Left renal cortex interstitium (tissue), 4 donors: ENCODE measurements at regions not wholly inside any gene's neighbourhood (a gene's known extent, or its start where the extent isn't known, plus 50 kb on each side); places are given as distances from the start of the nearest gene placed in this dataset.

Experiments used
- DNase-seq, 4 donors: peaks; one replicate each; pipeline ENCODE4 v3.0.0-alpha.2; 2013; ENCODE audit warnings: low read depth in 4 of 4, low spot score in 2 of 4, missing footprints in 1 of 4

- DNase-seq = no peak
Measured at GRCh38 chr2:576292-576691, 100.9 kb downstream of the TMEM18 start.

GRCh38 chr2:575727-576236 is 101.4 kb downstream of the TMEM18 start:
- no peak for DNase-seq

- no peak for DNase-seq
Measured at GRCh38 chr2:575030-575726, 102.0 kb downstream of the TMEM18 start.

DNA sequence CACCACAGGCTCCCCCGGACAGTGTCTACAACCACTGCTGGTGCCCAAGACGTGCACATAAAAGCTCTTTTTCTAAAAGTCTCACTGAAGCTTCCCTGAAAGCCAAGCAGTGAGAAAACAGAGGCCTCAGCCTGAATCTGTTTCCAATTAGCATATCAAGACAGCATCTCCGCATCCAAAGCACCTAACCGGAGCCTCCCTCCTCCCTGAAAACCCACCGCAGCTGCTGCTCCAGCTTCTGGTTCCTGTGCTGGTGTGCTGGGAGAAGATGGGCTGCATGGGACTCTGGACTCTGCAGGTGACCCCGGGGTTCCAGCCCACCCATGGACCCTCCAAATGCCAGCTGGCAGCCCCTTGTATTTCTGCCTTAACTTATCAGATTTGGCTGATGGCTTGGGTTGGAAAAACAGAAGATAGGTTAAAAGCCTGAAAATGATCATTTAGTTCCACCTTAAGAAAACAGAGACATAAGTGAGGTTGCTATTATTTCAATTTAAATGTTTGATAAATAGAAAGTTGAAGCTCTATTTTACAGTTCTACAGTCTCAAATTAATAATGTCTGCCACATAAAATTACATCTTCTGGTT is 103.3 kb downstream of the TMEM18 start:
- DNase-seq = no peak

GRCh38 chr2:573025-573424 is 104.2 kb downstream of the TMEM18 start:
- no peak for DNase-seq

DNA sequence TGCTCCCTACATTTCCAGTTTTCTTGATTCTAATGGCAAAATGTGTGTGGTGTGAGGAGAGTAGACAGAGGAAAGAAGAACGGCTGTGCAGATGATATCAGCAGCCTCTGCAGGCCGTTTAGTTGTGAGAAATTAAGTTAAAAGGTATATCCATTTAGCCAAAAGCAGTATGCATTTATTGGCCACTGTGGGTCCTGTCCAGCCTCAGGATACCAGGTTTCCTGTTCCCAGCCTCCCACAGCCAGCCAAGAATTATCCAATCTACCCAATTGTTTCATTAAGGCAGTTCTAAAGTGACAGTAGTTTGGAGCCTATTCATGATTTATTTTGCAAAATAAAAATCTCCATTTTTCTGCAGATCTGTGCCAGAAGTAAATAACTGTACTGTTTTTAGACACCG is 107.5 kb downstream of the TMEM18 start:
- no peak for DNase-seq

- no peak for DNase-seq
Measured at GRCh38 chr2:568639-569235, 108.5 kb downstream of the TMEM18 start.

DNA sequence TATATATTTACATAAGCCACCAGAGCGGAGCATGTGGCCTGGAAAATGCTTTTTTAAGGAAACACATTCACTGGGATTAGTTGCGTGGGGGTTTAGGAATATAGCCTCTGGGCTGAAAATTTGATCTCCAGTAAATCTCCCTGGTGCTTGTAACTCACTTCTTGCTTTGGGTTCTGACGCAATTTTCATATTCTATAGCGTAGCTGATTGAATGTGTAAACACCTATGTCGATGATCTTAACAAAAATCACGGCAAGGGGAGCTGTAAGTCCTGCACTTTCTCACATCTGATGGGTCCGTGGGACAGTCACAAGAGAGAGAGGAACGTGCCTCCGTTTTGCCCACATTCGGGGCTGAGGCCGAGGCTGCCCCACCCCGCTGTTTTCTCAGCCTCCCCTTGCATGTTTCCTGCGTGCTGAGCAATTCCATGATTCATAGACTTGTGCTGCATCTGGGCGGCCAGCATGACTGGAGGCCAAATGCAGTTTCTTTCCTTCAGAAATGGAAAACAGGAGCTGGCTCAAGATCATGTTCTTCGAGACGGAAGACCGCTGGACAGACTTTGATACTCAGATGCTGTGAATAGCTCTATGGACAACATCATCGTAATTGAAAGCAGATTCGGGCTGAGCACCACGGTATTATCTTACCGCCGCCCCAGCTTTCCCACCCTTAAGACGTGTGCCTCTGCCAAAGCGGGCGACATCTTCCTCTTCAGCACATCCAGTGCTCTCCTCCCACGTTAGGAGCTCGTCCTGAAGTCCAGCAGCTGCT is 109.2 kb downstream of the TMEM18 start:
- no peak for DNase-seq

- no peak for DNase-seq
Measured at GRCh38 chr2:567496-567864, 109.7 kb downstream of the TMEM18 start.

GRCh38 chr2:566379-567313 is 110.6 kb downstream of the TMEM18 start:
- no peak for DNase-seq

DNA sequence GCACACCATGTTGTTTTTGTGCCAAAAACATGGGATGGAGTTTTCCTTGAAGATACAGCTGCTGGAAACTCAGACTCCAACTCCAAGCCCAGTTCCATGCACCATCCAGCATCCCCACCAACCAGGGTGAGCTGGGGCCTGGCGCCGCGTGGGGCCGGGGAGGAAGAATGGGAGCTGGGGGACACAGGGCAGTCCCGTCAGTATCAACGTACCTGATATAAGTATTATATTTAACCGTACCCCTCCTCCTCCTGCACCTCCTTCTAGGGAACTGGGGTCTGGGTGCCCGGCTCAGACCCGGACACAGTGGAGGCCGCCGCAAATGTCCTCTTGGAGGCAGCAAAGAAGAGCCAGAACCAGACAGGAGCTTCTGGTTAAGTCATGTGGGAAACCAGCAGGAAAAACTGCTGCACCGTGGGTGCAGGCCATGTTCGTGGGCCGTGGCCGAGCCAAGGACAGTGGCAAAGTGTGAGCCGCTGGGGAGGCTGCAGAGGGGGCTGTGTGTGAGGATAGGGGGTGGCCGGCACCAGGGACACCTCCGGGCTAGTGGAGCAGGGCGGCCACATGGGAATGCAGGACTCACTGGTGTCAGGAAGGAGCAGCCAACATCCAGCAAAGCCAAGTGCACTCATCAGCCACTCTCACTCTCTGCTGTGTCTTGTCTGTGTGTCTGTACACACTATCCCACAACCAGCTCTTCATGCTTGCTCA is 112.6 kb downstream of the TMEM18 start:
- no peak for DNase-seq

DNA sequence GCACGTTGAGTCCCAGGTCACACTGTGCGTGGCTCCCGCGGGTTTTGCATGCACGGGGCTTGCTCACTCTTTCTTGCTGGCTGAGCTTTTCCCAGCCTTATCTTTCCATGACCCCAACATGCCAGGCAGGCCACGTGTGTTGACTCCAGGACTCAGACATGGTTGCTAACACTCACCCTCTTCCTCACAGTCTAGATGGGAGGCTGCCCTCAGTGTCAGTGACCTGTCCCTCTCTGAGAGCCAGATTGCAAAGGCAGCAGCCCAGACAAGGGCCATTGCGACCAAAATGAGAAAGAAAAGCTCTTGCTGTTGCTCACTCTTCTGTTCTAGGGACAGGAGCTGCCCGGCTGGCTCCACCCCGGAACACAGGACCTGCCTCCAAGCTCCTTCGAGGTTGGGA is 113.7 kb downstream of the TMEM18 start:
- DNase-seq = no peak

GRCh38 chr2:562391-563364 is 114.5 kb downstream of the TMEM18 start:
- no peak for DNase-seq

DNA sequence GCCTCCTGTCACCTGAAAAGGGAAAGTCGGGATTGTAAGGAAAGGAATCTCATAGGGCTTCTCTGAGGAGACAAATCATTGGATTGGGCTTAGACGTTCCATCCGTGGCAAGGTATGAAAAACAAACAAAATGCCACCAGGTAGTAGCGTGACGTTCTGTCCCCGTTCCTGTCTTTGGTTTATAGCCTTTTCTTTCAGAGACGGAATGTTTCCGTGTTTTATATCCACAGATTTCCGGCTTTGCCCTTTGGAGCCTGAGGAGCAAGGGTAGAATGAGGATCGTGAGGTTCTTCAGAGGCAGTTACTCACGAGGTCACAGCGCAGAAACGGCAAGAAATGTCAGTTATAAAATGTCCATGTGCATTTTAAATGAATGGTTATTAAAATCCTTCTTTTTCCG is 118.3 kb downstream of the TMEM18 start:
- DNase-seq = no peak

- no peak for DNase-seq
Measured at GRCh38 chr2:558302-558642, 118.9 kb downstream of the TMEM18 start.

DNA sequence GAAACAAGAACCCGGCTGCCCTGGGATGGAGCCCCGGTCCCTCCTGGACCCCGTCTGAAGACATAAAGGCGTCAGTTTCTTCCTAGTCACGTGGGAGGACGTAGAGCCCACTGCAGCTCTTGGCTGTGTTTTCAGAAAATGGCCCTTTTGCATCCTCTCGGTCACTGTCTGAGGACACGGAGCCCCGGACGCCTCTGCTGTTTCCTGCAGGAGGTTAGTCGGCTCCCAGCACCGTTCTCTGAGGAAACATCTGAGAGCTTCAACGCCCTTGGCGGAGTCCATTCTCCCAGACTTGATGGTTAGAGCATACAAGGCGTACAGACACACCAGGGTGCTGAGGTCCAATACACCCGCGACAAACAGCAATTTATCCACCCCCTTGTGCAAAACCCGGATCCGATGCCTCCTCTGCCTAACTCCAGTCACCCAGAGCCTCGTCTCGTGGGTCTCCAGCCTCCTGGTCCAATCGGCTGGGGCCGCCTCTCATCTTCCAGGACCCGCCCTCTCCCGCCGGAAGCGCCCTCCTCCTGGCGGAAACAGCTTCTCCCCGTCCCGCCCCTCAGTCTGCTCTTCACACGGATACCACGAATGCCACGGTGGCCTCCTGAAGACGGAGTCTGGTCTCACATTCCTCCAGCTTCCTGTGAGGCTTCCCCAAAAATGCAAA is 119.4 kb downstream of the TMEM18 start:
- DNase-seq = no peak

DNA sequence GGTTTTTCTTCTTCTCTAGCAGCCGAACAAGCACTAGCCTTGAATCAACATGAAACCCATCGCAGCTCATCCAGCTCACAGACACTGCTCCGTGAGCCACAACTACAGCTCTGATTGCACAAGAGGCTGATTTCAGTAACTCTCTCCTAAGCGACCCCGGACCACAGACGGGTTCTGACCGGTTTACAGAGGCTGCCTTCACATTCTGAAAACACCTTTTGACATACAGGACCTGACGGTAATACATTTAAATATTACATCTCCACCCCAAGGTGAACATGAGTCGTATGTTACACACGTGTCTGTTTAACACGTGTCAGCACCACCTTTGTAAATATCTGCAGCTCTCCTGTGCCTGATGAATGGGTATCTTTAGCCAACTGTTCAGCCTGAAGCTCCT is 120.7 kb downstream of the TMEM18 start:
- no peak for DNase-seq
